ENCODE measurements at regions not wholly inside any gene's neighbourhood (a gene's known extent, or its start where the extent isn't known, plus 50 kb on each side); places are given as distances from the start of the nearest gene placed in this dataset.

DNA sequence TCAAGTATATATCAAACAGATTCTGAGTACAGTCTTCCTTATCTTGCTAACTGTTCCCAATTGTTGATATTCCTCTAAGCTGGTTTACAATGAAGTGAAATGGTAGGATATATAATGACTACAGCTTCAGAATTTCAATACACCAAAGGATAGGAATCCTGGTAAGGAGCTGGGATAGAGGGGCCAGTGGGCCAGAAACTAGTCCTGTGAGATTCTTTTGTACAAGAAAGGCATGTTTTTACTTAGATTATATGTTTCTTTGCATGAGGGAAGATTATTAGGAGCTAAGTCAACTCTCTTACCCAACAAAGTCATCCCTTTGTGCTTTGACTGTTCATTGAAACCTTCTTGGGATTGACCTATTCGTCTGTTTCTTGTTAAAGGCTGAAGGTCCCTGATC lies 435.7 kb downstream of the PLK2 start:
- Histone ChIP-seq H3K4me3 (ENCODE audit: low read depth, low read length) (no peak overlapping the region), H3K36me3 (ENCODE audit: control insufficient read depth, insufficient read depth, low read length) (no peaks in the 10 kb centered on the region), H3K27me3 (ENCODE audit: control insufficient read depth, insufficient read depth, low read length) (no peaks in the 10 kb centered on the region)
- ChIA-PET CTCF (interaction anchor here (0.6 to 1.2 kb wide), 5 partner anchors 13 to 422 kb away, joined by 3 to 4 read pairs (median 3); no protein-coding TSS in a partner anchor), POLR2A (no interaction called here)
- TF ChIP-seq, protein P1, sequence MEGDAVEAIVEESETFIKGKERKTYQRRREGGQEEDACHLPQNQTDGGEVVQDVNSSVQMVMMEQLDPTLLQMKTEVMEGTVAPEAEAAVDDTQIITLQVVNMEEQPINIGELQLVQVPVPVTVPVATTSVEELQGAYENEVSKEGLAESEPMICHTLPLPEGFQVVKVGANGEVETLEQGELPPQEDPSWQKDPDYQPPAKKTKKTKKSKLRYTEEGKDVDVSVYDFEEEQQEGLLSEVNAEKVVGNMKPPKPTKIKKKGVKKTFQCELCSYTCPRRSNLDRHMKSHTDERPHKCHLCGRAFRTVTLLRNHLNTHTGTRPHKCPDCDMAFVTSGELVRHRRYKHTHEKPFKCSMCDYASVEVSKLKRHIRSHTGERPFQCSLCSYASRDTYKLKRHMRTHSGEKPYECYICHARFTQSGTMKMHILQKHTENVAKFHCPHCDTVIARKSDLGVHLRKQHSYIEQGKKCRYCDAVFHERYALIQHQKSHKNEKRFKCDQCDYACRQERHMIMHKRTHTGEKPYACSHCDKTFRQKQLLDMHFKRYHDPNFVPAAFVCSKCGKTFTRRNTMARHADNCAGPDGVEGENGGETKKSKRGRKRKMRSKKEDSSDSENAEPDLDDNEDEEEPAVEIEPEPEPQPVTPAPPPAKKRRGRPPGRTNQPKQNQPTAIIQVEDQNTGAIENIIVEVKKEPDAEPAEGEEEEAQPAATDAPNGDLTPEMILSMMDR (IDR thresholded peaks at IDR 0.05; ENCODE audit: insufficient read depth, low read depth, low read length), result no peak
- DNase-seq (ENCODE audit: low read depth), result no peak

DNA sequence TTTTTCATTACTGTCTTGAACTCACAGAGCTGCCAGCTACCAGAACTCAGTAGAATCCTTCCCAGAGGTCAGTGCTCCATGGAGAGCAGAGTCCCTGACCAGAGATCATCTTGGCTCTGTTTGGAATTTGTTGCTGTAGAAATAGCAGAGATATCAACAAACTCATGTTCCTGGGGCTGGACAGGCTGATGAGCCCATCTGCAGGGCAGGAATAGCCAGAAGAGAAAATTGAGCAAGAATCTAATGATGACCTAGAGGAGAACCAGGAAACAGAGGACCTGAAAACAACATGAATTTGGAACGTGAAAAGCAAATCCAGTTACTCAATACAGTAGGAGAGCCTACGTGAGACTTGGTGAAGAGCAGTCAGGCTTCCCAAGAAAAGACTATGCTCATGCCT lies 437.8 kb downstream of the PLK2 start:
- Histone ChIP-seq H3K27me3 (ENCODE audit: control insufficient read depth, insufficient read depth, low read length) (no peaks in the 10 kb centered on the region), H3K4me3 (ENCODE audit: low read depth, low read length) (no peak overlapping the region), H3K36me3 (ENCODE audit: control insufficient read depth, insufficient read depth, low read length) (no peaks in the 10 kb centered on the region)
- TF ChIP-seq, protein P1 (IDR thresholded peaks at IDR 0.05; ENCODE audit: insufficient read depth, low read depth, low read length), result no peak
- no peak for DNase-seq (ENCODE audit: low read depth)
- POLR2A ChIA-PET, result no interaction called here
- CTCF ChIA-PET, result no interaction called here

DNA sequence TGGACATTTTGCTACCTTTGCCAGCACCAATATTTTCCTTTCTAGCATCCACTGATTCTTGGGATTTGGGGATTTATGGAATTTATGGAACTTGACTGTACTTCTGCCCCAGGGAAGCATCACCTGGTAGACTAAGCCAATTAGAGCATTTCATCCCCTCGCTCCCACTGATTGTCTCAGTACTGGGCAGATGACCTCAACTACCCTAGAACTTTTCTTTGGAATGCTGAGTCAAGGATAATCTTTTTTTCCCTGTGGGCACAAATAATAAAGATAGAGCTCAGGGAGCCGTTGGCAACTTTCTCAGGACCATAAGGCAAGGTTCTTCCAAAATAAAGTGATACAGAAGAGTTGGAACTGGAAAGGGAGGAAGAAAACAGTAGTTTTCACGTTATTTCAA lies 438.4 kb downstream of the PLK2 start:
- TF ChIP-seq, protein P1 (IDR thresholded peaks at IDR 0.05; ENCODE audit: insufficient read depth, low read depth, low read length), result no peak
- ChIA-PET POLR2A (no interaction called here), CTCF (no interaction called here)
- Histone ChIP-seq H3K4me3 (ENCODE audit: low read depth, low read length) (no peak overlapping the region), H3K27me3 (ENCODE audit: control insufficient read depth, insufficient read depth, low read length) (no peaks in the 10 kb centered on the region), H3K36me3 (ENCODE audit: control insufficient read depth, insufficient read depth, low read length) (no peaks in the 10 kb centered on the region)
- DNase-seq (ENCODE audit: low read depth), result no peak

DNA sequence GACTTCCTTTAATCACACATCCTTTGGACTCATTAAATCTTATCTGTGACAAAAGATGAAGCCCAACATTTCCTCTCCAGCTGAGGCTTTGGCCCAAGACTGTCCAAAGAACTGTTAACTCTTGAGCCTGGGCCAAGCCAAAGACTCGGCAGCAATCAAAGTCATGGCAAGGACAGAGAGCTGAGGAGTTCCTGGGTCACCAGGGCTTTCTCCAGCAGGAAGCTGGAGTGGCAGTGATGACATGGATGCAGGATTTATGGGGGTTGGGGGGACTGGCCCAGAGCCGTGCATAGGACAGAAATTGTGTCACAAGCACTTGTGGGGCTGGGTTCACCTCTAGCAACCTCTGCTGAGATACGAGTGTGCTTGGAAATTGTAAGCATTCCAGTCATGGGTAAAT lies 440.3 kb downstream of the PLK2 start:
- no peak overlapping the region for H3K4me3 ChIP-seq (ENCODE audit: low read depth, low read length)
- CTCF ChIA-PET, result no interaction called here
- POLR2A ChIA-PET, result no interaction called here
- no peak for DNase-seq (ENCODE audit: low read depth)
- no peaks in the 10 kb centered on the region for H3K36me3 ChIP-seq (ENCODE audit: control insufficient read depth, insufficient read depth, low read length)
- TF ChIP-seq, protein P1 (IDR thresholded peaks at IDR 0.05; ENCODE audit: insufficient read depth, low read depth, low read length), result no peak
- H3K27me3 ChIP-seq (ENCODE audit: control insufficient read depth, insufficient read depth, low read length), result no peaks in the 10 kb centered on the region

DNA sequence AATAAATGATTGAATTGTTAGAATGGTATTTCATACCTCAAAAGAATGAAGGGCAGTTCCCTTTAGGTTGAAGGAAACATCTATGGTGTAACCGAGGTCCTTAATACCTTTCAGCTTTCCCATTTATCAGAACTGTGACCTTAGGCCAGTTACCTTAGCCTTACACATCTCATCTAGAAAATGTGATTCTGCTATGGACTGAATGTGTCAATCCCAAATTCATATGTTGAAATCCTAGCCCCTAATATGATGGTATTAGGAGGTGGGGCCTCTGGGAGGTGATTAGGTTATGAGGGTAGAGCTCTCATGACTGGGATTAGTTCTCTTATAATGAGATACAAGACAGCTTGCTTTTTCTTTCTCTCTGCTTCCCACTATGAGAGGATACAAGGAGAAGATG lies 441.9 kb downstream of the PLK2 start:
- POLR2A ChIA-PET, result no interaction called here

More for the DNA sequence above, 441.9 kb downstream of the PLK2 start:
- Histone ChIP-seq H3K4me3 (ENCODE audit: low read depth, low read length) (no peak overlapping the region), H3K36me3 (ENCODE audit: control insufficient read depth, insufficient read depth, low read length) (no peaks in the 10 kb centered on the region), H3K27me3 (ENCODE audit: control insufficient read depth, insufficient read depth, low read length) (peaks cover 2% of the 10 kb centered on the region; the same call in 1 of the 2 replicates)
- no peak for DNase-seq (ENCODE audit: low read depth)
- TF ChIP-seq, protein P1 (IDR thresholded peaks at IDR 0.05; ENCODE audit: insufficient read depth, low read depth, low read length), result no peak
- CTCF ChIA-PET, result no interaction called here

Data from BJ (cell line).